CD4-positive, alpha-beta T cell (primary cell): ENCODE measurements at regions not wholly inside any gene's neighbourhood (a gene's known extent, or its start where the extent isn't known, plus 50 kb on each side); places are given as distances from the start of the nearest gene placed in this dataset.
A peak's percentile ranks its signal among the peaks of the same experiment; 100 is the strongest.

Experiments used
- ATAC-seq: fragments of 200-7000 bp; cut with Tn5 transposase; one replicate; pipeline ENCODE4 v1.10.0; 2022; ENCODE audit warnings: mild to moderate bottlenecking; ENCODE audit not compliant: poor library complexity
- CTCF ChIA-PET: fragments of 350-600 bp; sonication (Branson Sonifier 250); formaldehyde crosslinking; loops from one replicate; lab custom pipeline; 2021; ENCODE audit warnings: antibody characterized with exemption, inconsistent platforms; lab: Charles Lee
- POLR2A ChIA-PET: fragments of 350-600 bp; sonication (Branson Sonifier 250); formaldehyde crosslinking; loops from one replicate; lab custom pipeline; 2021; ENCODE audit warnings: antibody characterized with exemption, inconsistent platforms; lab: Charles Lee
- DNase-seq, 14 experiments: peaks; one replicate each; pipeline ENCODE4 v3.0.0-alpha.2; 2013 to 2020; ENCODE audit warnings: mixed read lengths in 2 of 14
- H3K27ac ChIP-seq, 2 donors: one replicate each; pipeline versions ENCODE4 v1.5.1 to v1.7.0; 2013; ENCODE audit warnings: low read length in 2 of 2, low read depth in 1 of 2, mild to moderate bottlenecking in 1 of 2
- H3K27me3 ChIP-seq, 2 experiments: 1 replicate in 1 of 2; 2 replicates in 1 of 2; pipeline versions ENCODE4 v1.6.1 to v1.7.0; 2013; ENCODE audit warnings: low read length in 2 of 2, control low read depth in 1 of 2, mild to moderate bottlenecking in 1 of 2, moderate library complexity in 1 of 2; ENCODE audit not compliant: insufficient read depth in 2 of 2, control insufficient read depth in 1 of 2
- H3K36me3 ChIP-seq: one replicate; pipeline ENCODE4 v1.6.1; 2013; ENCODE audit warnings: low read length, control low read depth; ENCODE audit not compliant: insufficient read depth
- H3K4me1 ChIP-seq: one replicate; pipeline ENCODE4 v1.6.1; 2013; ENCODE audit warnings: low read length, control low read depth; ENCODE audit not compliant: insufficient read depth
- H3K4me3 ChIP-seq: one replicate; pipeline ENCODE4 v1.5.1; 2013; ENCODE audit warnings: mild to moderate bottlenecking, low read length, moderate library complexity
- H3K9me3 ChIP-seq, 2 experiments: 1 replicate in 1 of 2; 2 replicates in 1 of 2; pipeline versions ENCODE4 v1.6.1 to v1.7.0; 2013; ENCODE audit warnings: low read length in 2 of 2, mild to moderate bottlenecking in 2 of 2, control low read depth in 1 of 2, moderate library complexity in 1 of 2; ENCODE audit not compliant: control insufficient read depth in 1 of 2, insufficient read depth in 1 of 2
- H3K27ac Mint-ChIP-seq: one replicate; pipeline ENCODE4 v1.8.0; 2020; ENCODE audit warnings: mixed read lengths
- H3K27me3 Mint-ChIP-seq: one replicate; pipeline ENCODE4 v1.8.0; 2021; ENCODE audit warnings: mixed read lengths
- H3K36me3 Mint-ChIP-seq: one replicate; pipeline ENCODE4 v1.8.0; 2021; ENCODE audit warnings: low read depth, mixed read lengths
- H3K4me1 Mint-ChIP-seq: one replicate; pipeline ENCODE4 v1.8.0; 2021; ENCODE audit warnings: low read depth, mixed read lengths
- H3K4me3 Mint-ChIP-seq: one replicate; pipeline ENCODE4 v1.8.0; 2020; ENCODE audit warnings: mild to moderate bottlenecking, mixed read lengths
- H3K9me3 Mint-ChIP-seq: one replicate; pipeline ENCODE4 v1.8.0; 2020; ENCODE audit warnings: mixed read lengths
- CTCF ChIP-seq: fragments of 200-600 bp; IDR thresholded peaks from one replicate; pipeline ENCODE4 v1.8.0; 2022; ENCODE audit warnings: antibody characterized with exemption, mild to moderate bottlenecking
- intact Hi-C, 2 experiments: fragments of 100-400 bp; cut with DNase I in 1 of 2; cut with micrococcal nuclease in 1 of 2; formaldehyde crosslinking; loops; one replicate each; pipeline versions ENCODE4 v1.15.1 to v1.9.0; 2023 to 2025; cut with DNase I, micrococcal nuclease

DNA sequence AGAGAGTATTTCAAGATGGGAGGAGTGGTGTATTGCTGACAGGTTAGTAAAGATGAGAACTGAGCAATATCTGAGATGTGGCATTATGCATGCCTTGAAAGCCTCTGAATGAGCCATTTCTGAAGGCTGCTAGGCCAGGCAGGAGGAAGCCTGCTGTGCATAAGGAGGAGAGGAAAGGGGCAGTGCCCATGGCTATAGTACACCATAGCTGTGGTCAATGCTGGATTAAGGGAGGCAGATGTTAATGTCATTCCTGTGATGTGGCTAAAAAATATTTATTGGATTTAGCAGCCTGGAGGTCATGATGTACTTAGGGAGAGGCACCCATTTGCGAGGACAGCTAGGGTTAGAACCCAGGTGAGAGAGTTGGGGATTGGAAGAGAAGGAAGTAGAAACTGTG is 130.0 kb upstream of the LNX1 start:
- TF ChIP-seq CTCF = no peak
- DNase-seq (no peak), ATAC-seq (no peak)
- H3K9me3 Mint-ChIP-seq = no peaks in the 10 kb centered on the region
- H3K4me3 Mint-ChIP-seq = no peak overlapping the region
- no peaks in the 10 kb centered on the region for H3K36me3 ChIP-seq
- no peaks in the 10 kb centered on the region for H3K36me3 Mint-ChIP-seq
- H3K27ac ChIP-seq = no peak overlapping the region
- peaks cover 50% of the 10 kb centered on the region for H3K27me3 Mint-ChIP-seq
- H3K27me3 ChIP-seq = peaks cover 0 to 4% of the 10 kb centered on the region in 2 experiments
- H3K4me1 ChIP-seq = no peaks in the 10 kb centered on the region
- ChIA-PET POLR2A (no interaction called here), CTCF (no interaction called here)
- H3K27ac Mint-ChIP-seq = no peak overlapping the region
- no peaks in the 10 kb centered on the region for H3K4me1 Mint-ChIP-seq
- no peak overlapping the region for H3K4me3 ChIP-seq
- no peaks in the 10 kb centered on the region for H3K9me3 ChIP-seq
- intact Hi-C loops = no loop called here

GRCh38 chr4:53720776-53721175 is 129.5 kb upstream of the LNX1 start:
- intact Hi-C loops = no loop called here
- Histone ChIP-seq H3K4me3 (no peak overlapping the region), H3K4me1 (no peaks in the 10 kb centered on the region), H3K27me3 (peaks cover 3 to 4% of the 10 kb centered on the region in 2 experiments), H3K9me3 (no peaks in the 10 kb centered on the region), H3K36me3 (no peaks in the 10 kb centered on the region), H3K27ac (no peak overlapping the region)
- Mint-ChIP-seq H3K9me3 (no peaks in the 10 kb centered on the region), H3K36me3 (no peaks in the 10 kb centered on the region), H3K27ac (no peak overlapping the region), H3K4me1 (no peaks in the 10 kb centered on the region), H3K27me3 (peaks cover 54% of the 10 kb centered on the region), H3K4me3 (no peak overlapping the region)
- CTCF ChIA-PET = no interaction called here
- POLR2A ChIA-PET = no interaction called here
- DNase-seq = no peak
- no peak for TF ChIP-seq CTCF
- no peak for ATAC-seq

DNA sequence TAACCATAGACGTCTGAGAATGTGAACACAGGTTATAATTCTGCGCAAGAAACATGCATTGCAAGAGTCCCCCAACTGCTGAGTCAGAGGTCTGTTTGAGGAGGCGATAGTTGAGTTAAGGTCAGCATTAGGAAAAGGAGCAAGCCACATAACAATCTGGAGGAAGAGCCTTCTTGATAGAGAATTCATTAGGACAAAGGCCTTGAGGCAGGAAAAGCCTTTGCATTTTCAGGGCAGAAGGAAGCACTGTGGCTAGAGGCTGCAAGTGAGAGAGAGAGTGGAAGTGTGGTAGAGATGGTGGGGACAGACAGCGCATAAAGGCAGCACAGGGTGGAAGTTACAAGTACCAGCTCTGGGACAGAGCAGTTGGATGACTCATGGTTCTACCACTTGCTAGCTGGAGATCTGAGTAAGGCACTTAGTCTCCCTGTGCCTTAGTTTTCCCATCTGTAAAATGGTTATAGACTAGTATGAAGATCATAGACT is 125.8 kb upstream of the LNX1 start:
- ATAC-seq (no peak), DNase-seq (peak in 1 of 14 experiments; percentile 8)
- H3K27ac ChIP-seq = no peak overlapping the region
- H3K9me3 ChIP-seq = no peaks in the 10 kb centered on the region
- intact Hi-C loops = no loop called here
- H3K4me3 ChIP-seq = no peak overlapping the region
- no peak overlapping the region for H3K27ac Mint-ChIP-seq
- ChIA-PET CTCF (no interaction called here), POLR2A (no interaction called here)
- H3K9me3 Mint-ChIP-seq = no peaks in the 10 kb centered on the region
- H3K4me1 Mint-ChIP-seq = no peaks in the 10 kb centered on the region
- peaks cover 49% of the 10 kb centered on the region for H3K27me3 Mint-ChIP-seq
- H3K27me3 ChIP-seq = peaks cover 4% of the 10 kb centered on the region in 2 experiments
- H3K36me3 ChIP-seq = no peaks in the 10 kb centered on the region
- TF ChIP-seq CTCF = no peak
- H3K4me1 ChIP-seq = no peaks in the 10 kb centered on the region
- H3K4me3 Mint-ChIP-seq = no peak overlapping the region
- H3K36me3 Mint-ChIP-seq = no peaks in the 10 kb centered on the region
